ENCODE measurements at regions not wholly inside any gene's neighbourhood (a gene's known extent, or its start where the extent isn't known, plus 50 kb on each side); places are given as distances from the start of the nearest gene placed in this dataset.

- DNase-seq = no peak
Observed at GRCh38 chr2:65548576-65549256, 116.3 kb upstream of the SPRED2 start.

GRCh38 chr2:65548064-65548463 is 115.7 kb upstream of the SPRED2 start:
- no peak for DNase-seq

GRCh38 chr2:65545837-65546805 is 113.7 kb upstream of the SPRED2 start:
- no peak for DNase-seq

GRCh38 chr2:65541773-65542172 is 109.4 kb upstream of the SPRED2 start:
- no peak for DNase-seq

GRCh38 chr2:65539633-65540032 is 107.2 kb upstream of the SPRED2 start:
- no peak for DNase-seq

GRCh38 chr2:65537651-65538385 is 105.4 kb upstream of the SPRED2 start:
- DNase-seq = no peak

- no peak for DNase-seq
Observed at GRCh38 chr2:65536596-65536995, 104.2 kb upstream of the SPRED2 start.

GRCh38 chr2:65532937-65533336 is 100.5 kb upstream of the SPRED2 start:
- no peak for DNase-seq

GRCh38 chr2:65532326-65532725 is 99.9 kb upstream of the SPRED2 start:
- DNase-seq = no peak

- DNase-seq = no peak
Observed at GRCh38 chr2:65530547-65531320, 98.3 kb upstream of the SPRED2 start.

- DNase-seq = no peak
Observed at GRCh38 chr2:65529419-65529818, 97.0 kb upstream of the SPRED2 start.

- DNase-seq = no peak
Observed at GRCh38 chr2:65528241-65528574, 95.8 kb upstream of the SPRED2 start.

GRCh38 chr2:65527451-65528240 is 95.2 kb upstream of the SPRED2 start:
- DNase-seq = peak; percentile 52

- no peak for DNase-seq
Observed at GRCh38 chr2:65525616-65526231, 93.3 kb upstream of the SPRED2 start.

- DNase-seq = no peak
Observed at GRCh38 chr2:65522922-65523321, 90.5 kb upstream of the SPRED2 start.

GRCh38 chr2:65518751-65519150 is 86.4 kb upstream of the SPRED2 start:
- DNase-seq = no peak

- no peak for DNase-seq
Observed at GRCh38 chr2:65514555-65515195, 82.3 kb upstream of the SPRED2 start.

GRCh38 chr2:65512783-65513182 is 80.4 kb upstream of the SPRED2 start:
- DNase-seq = no peak

- no peak for DNase-seq
Observed at GRCh38 chr2:65511306-65511705, 78.9 kb upstream of the SPRED2 start.

- DNase-seq = no peak
Observed at GRCh38 chr2:65508225-65508624, 75.8 kb upstream of the SPRED2 start.

Data from hematopoietic multipotent progenitor cell treated with erythropoietin and hydrocortisone succinate and interleukin-3 and kit ligand, for 4 days (in vitro differentiated cells).